ENCODE measurements at regions not wholly inside any gene's neighbourhood (a gene's known extent, or its start where the extent isn't known, plus 50 kb on each side); places are given as distances from the start of the nearest gene placed in this dataset.

DNA sequence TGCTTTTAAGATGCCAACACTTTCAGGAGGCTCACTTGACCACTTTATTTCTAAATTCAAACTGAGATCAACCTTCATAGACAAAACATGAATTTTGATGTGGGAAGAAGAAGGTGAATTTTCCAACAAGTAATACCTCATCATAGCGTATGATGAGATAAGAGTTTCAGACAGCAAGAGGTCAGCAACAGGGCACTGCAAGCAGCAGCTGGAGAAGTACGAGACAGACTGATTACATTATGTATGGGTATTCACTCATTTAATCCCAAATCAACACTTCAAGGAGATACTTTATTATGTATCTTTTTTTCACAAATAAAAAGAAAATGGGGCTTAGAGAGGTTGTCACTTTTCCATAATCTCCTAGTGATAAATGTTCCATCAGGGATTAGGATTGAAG lies 389.8 kb downstream of the TBC1D4 start:
- Histone ChIP-seq H3K27ac (ENCODE audit: low read length) (no peak overlapping the region), H3K27me3 (ENCODE audit: control insufficient read depth, insufficient read depth, low read length) (no peaks in the 10 kb centered on the region), H3K36me3 (ENCODE audit: control insufficient read depth, insufficient read depth, low read length) (no peaks in the 10 kb centered on the region), H3K4me1 (ENCODE audit: control insufficient read depth, insufficient read depth, low read length) (no peaks in the 10 kb centered on the region), H3K9me3 (replicated peaks; ENCODE audit: control insufficient read depth, low read depth, low read length) (no peaks in the 10 kb centered on the region), H3K4me3 (ENCODE audit: low read length) (no peak overlapping the region)
- WGBS (ENCODE audit: insufficient coverage): no CpG with 5 or more reads among the region's 2 CpGs
- DNase-seq: no peak

DNA sequence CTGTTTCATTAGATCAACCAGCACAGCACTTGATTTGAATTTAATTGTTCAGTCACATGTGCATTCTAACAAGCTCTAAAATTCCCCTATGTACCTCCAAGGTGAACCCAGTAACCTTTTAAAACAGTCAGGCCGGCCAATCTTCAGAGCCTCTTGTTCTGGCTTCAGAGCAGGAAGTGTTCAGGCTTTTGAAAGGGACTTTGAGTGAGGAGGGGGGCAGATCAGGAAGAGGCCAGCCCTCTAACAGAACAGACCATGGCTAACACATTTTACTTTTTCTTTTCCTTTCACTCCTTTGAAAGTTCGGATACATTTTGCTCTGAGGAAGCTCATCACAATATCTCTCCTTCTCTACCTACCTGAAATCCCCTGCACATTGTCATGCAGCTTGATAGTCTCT lies 390.3 kb downstream of the TBC1D4 start:
- DNase-seq: no peak
- Histone ChIP-seq H3K36me3 (ENCODE audit: control insufficient read depth, insufficient read depth, low read length) (no peaks in the 10 kb centered on the region), H3K27ac (ENCODE audit: low read length) (no peak overlapping the region), H3K9me3 (replicated peaks; ENCODE audit: control insufficient read depth, low read depth, low read length) (no peaks in the 10 kb centered on the region), H3K4me3 (ENCODE audit: low read length) (no peak overlapping the region), H3K4me1 (ENCODE audit: control insufficient read depth, insufficient read depth, low read length) (no peaks in the 10 kb centered on the region), H3K27me3 (ENCODE audit: control insufficient read depth, insufficient read depth, low read length) (no peaks in the 10 kb centered on the region)
- 33% methylated on average over 1 of the region's 2 CpGs for WGBS (ENCODE audit: insufficient coverage)

DNA sequence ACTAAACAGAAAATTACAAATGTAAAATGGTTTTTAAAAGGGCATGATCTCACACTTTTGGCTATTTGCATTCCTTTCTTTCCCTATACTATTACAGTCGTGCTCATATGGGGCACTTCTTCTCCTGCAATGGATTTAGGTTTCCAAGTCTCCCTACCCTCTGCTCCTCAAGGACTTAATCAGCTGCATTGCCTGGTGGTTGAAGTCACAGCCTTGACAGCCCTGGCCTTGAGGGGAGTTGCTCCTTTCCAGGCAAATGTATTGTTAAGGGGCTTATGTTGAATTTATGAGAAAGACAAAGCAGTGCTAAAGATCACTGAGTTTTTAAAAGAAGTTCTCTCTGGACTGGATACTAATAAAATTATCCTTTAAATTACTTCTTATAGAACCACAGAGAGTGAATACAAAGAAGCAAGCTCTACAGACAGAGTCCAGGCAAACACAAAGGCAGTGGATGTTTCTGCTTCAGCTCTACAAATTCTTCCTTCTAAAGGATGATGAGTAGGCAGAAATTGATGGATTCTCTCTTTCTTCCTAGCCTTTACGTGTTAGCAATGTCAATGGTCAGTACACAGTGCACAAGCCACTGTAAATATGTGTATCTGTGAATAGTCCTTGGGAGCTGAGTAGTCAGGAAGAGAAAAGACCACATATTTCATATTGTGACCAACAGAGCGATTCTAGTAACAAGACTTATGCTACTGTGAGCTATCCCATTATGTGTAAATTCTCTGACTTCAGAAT lies 390.9 kb downstream of the TBC1D4 start:
- no peak for DNase-seq
- H3K9me3 ChIP-seq (replicated peaks; ENCODE audit: control insufficient read depth, low read depth, low read length): peaks cover 4% of the 10 kb centered on the region
- H3K27ac ChIP-seq (ENCODE audit: low read length): no peak overlapping the region
- no peaks in the 10 kb centered on the region for H3K27me3 ChIP-seq (ENCODE audit: control insufficient read depth, insufficient read depth, low read length)
- H3K36me3 ChIP-seq (ENCODE audit: control insufficient read depth, insufficient read depth, low read length): no peaks in the 10 kb centered on the region
- H3K4me1 ChIP-seq (ENCODE audit: control insufficient read depth, insufficient read depth, low read length): no peaks in the 10 kb centered on the region
- no peak overlapping the region for H3K4me3 ChIP-seq (ENCODE audit: low read length)
- 83% methylated on average over 2 of the region's 3 CpGs for WGBS (ENCODE audit: insufficient coverage)

DNA sequence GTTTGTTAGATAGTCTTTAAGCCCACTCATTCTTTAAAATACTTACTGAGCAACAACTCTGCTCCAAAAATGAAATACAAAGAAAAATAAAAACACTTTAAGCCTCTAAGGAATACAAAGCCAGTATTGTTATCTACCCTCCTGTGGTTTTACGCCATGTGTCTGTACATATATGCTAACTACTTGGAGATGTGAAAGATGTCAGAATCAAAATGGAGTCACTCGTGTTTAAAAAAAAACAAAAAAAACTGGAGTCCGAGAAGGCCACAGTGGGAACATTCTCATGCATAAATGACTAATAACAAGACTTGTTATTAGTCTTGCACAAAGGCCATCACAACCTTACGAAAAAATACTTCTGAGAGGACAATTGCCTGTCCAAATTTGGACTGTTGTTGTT lies 393.1 kb downstream of the TBC1D4 start:
- no peaks in the 10 kb centered on the region for H3K4me1 ChIP-seq (ENCODE audit: control insufficient read depth, insufficient read depth, low read length)
- no peak overlapping the region for H3K27ac ChIP-seq (ENCODE audit: low read length)
- no peaks in the 10 kb centered on the region for H3K36me3 ChIP-seq (ENCODE audit: control insufficient read depth, insufficient read depth, low read length)
- peaks cover 6% of the 10 kb centered on the region for H3K9me3 ChIP-seq (replicated peaks; ENCODE audit: control insufficient read depth, low read depth, low read length)
- no peaks in the 10 kb centered on the region for H3K27me3 ChIP-seq (ENCODE audit: control insufficient read depth, insufficient read depth, low read length)
- no CpG with 5 or more reads among the region's 4 CpGs for WGBS (ENCODE audit: insufficient coverage)
- peak; percentile 25 for DNase-seq
- H3K4me3 ChIP-seq (ENCODE audit: low read length): no peak overlapping the region

DNA sequence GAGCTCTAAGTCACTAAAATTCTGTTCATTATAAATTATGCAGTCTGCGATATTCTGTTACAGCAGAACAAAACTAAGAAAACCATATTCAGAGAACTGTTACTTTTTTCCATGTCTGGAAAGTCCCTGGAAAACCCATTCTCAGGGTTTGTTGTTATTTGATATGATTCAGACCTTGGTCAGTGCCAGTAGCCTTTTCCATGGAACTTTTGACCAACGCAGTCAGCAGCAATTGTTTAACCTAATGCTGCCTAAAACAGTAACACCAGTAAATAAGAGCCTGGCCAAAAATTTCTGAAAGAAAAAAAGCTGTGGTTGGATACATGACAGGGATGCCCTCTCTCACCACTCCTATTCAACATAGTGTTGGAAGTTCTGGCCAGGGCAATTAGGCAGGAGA lies 402.7 kb downstream of the TBC1D4 start:
- no CpG with 5 or more reads among the region's 2 CpGs for WGBS (ENCODE audit: insufficient coverage)
- H3K4me1 ChIP-seq (ENCODE audit: control insufficient read depth, insufficient read depth, low read length): no peaks in the 10 kb centered on the region
- H3K27ac ChIP-seq (ENCODE audit: low read length): no peak overlapping the region
- H3K9me3 ChIP-seq (replicated peaks; ENCODE audit: control insufficient read depth, low read depth, low read length): peaks cover 2% of the 10 kb centered on the region
- H3K36me3 ChIP-seq (ENCODE audit: control insufficient read depth, insufficient read depth, low read length): no peaks in the 10 kb centered on the region
- no peak overlapping the region for H3K4me3 ChIP-seq (ENCODE audit: low read length)
- DNase-seq: peak; percentile 26
- no peaks in the 10 kb centered on the region for H3K27me3 ChIP-seq (ENCODE audit: control insufficient read depth, insufficient read depth, low read length)

DNA sequence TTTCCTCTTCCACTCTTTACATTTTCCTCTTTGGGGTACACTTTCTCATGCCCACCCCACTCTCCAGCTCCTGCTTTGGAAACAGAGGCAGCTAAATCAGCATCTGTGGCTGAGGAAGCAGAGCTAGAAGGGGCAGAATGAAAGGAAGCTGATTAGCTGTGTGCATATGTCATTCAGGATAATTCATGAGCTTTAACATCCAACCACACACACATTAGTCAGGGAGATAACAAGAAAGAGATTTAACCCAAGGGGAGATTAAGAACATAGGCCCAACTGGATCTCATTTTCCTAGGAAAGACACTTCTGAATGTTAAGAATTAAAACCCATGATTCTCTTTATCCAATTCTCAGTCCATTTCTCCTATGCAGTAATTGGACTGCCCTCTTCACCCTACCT lies 405.5 kb downstream of the TBC1D4 start:
- Histone ChIP-seq H3K9me3 (replicated peaks; ENCODE audit: control insufficient read depth, low read depth, low read length) (no peaks in the 10 kb centered on the region), H3K4me1 (ENCODE audit: control insufficient read depth, insufficient read depth, low read length) (peaks cover 3% of the 10 kb centered on the region), H3K27me3 (ENCODE audit: control insufficient read depth, insufficient read depth, low read length) (no peaks in the 10 kb centered on the region), H3K4me3 (ENCODE audit: low read length) (no peak overlapping the region), H3K36me3 (ENCODE audit: control insufficient read depth, insufficient read depth, low read length) (no peaks in the 10 kb centered on the region), H3K27ac (ENCODE audit: low read length) (no peak overlapping the region)
- no peak for DNase-seq

DNA sequence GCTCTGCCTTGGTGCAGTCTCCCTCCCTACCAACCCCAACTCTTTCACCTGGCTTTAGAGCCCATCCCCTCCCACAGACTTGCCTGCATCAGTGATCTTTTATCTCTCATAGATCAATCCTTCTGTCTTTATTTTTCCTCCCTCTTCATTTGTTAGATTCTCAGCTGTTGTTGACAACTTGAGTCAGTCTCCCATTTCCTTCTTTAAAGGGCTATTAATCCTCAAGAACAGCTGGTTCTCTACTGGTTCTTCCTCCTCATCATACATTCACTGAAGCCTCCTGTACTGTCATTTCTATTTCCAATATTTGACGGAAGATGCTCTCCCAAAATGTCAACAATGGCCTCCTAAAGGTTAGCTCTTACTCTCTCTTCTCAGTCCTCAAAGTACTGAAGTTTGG lies 408.2 kb downstream of the TBC1D4 start:
- Histone ChIP-seq H3K4me3 (ENCODE audit: low read length) (no peak overlapping the region), H3K9me3 (replicated peaks; ENCODE audit: control insufficient read depth, low read depth, low read length) (no peaks in the 10 kb centered on the region), H3K36me3 (ENCODE audit: control insufficient read depth, insufficient read depth, low read length) (no peaks in the 10 kb centered on the region), H3K4me1 (ENCODE audit: control insufficient read depth, insufficient read depth, low read length) (peaks cover 5% of the 10 kb centered on the region), H3K27me3 (ENCODE audit: control insufficient read depth, insufficient read depth, low read length) (no peaks in the 10 kb centered on the region), H3K27ac (ENCODE audit: low read length) (peak overlapping the region; percentile 62)
- 80% methylated on average over 1 of the region's 1 CpG for WGBS (ENCODE audit: insufficient coverage)
- DNase-seq: peak; percentile 65

DNA sequence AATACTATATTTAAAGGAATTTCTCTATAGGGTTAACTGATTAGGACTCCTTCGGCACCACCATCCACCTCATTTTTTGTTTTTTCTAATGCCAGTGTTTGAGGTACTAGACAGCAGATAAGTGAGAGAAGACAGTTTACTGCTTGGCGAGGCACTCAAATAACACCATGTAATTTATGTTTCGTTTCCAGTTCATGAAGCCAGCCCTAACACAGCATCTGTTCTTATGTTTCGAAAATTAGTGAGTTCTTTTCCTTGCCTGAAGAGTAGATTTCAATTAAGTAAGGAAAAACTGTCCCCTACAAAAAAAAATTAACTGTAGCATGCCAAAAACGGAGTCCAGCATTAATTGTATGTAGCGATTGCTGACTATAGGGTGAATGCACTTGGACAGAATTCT lies 409.1 kb downstream of the TBC1D4 start:
- no peaks in the 10 kb centered on the region for H3K9me3 ChIP-seq (replicated peaks; ENCODE audit: control insufficient read depth, low read depth, low read length)
- H3K27me3 ChIP-seq (ENCODE audit: control insufficient read depth, insufficient read depth, low read length): no peaks in the 10 kb centered on the region
- DNase-seq: no peak
- peak overlapping the region; percentile 39 for H3K27ac ChIP-seq (ENCODE audit: low read length)
- H3K4me3 ChIP-seq (ENCODE audit: low read length): no peak overlapping the region
- H3K36me3 ChIP-seq (ENCODE audit: control insufficient read depth, insufficient read depth, low read length): no peaks in the 10 kb centered on the region
- H3K4me1 ChIP-seq (ENCODE audit: control insufficient read depth, insufficient read depth, low read length): peaks cover 5% of the 10 kb centered on the region
- WGBS (ENCODE audit: insufficient coverage): no CpG with 5 or more reads among the region's 6 CpGs

DNA sequence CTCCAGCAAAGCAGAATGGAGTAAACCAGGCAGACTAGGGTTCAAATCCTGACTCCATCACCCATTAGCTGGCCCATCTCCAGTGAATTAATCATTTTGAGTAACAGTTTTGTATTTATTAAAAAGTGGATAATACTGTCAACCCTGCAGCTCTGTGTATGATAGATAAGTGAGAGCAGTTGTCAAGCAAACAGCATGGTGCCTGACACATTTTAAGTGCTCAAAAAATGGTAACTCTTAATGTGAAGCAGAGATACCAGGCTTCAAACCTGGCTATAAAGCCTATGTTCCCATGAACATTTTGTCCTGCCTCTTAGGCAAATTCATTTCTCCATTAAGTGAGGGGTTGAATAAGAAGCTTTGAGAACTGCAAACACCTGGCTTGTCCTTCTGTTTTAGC lies 409.6 kb downstream of the TBC1D4 start:
- no peak for DNase-seq
- Histone ChIP-seq H3K27ac (ENCODE audit: low read length) (no peak overlapping the region), H3K9me3 (replicated peaks; ENCODE audit: control insufficient read depth, low read depth, low read length) (no peaks in the 10 kb centered on the region), H3K4me3 (ENCODE audit: low read length) (no peak overlapping the region), H3K4me1 (ENCODE audit: control insufficient read depth, insufficient read depth, low read length) (peaks cover 5% of the 10 kb centered on the region), H3K27me3 (ENCODE audit: control insufficient read depth, insufficient read depth, low read length) (no peaks in the 10 kb centered on the region), H3K36me3 (ENCODE audit: control insufficient read depth, insufficient read depth, low read length) (no peaks in the 10 kb centered on the region)

DNA sequence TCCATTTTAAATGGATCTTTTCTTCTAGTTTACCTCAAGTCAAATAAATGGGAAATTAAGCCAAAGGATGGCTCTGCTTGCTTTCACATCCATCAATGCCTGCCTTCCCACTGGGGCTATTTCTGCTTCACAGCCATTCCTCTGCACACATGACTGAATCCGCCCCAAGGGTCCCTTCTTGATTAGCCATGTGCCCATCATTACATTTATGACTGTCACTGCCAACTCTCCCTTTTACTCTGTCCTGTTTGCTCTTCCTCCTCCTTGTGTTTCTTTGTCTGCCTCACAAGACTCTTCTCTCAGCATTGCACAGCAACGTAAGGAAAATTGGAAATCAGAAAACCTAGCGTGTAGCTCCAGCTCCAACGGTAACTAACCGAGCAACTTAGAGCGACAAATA lies 410.2 kb downstream of the TBC1D4 start:
- Histone ChIP-seq H3K27me3 (ENCODE audit: control insufficient read depth, insufficient read depth, low read length) (no peaks in the 10 kb centered on the region), H3K9me3 (replicated peaks; ENCODE audit: control insufficient read depth, low read depth, low read length) (no peaks in the 10 kb centered on the region), H3K4me1 (ENCODE audit: control insufficient read depth, insufficient read depth, low read length) (peaks cover 5% of the 10 kb centered on the region), H3K4me3 (ENCODE audit: low read length) (no peak overlapping the region), H3K36me3 (ENCODE audit: control insufficient read depth, insufficient read depth, low read length) (no peaks in the 10 kb centered on the region), H3K27ac (ENCODE audit: low read length) (no peak overlapping the region)
- no peak for DNase-seq
- WGBS (ENCODE audit: insufficient coverage): 60% methylated on average over 1 of the region's 6 CpGs

DNA sequence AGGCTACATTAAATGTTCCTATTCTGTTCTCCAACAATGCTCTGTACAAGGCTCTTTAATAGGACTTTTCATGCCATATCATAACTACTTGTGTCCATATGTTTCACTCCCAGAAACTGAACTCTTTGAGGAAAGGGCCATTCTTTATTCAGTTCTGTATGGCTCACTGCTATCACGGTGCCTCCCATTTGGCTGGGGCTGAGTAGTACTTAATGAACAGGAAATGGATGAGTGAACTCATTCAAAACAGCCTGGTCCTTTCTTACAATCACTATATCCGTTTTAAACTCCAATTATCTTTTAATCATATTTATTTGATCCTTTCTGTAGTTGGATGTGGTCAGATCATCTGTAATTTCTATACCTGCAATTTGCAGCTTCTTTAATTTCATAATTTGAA lies 410.6 kb downstream of the TBC1D4 start:
- Histone ChIP-seq H3K27me3 (ENCODE audit: control insufficient read depth, insufficient read depth, low read length) (no peaks in the 10 kb centered on the region), H3K4me3 (ENCODE audit: low read length) (no peak overlapping the region), H3K27ac (ENCODE audit: low read length) (no peak overlapping the region), H3K4me1 (ENCODE audit: control insufficient read depth, insufficient read depth, low read length) (peaks cover 5% of the 10 kb centered on the region), H3K9me3 (replicated peaks; ENCODE audit: control insufficient read depth, low read depth, low read length) (no peaks in the 10 kb centered on the region), H3K36me3 (ENCODE audit: control insufficient read depth, insufficient read depth, low read length) (no peaks in the 10 kb centered on the region)
- no CpG with 5 or more reads among the region's 2 CpGs for WGBS (ENCODE audit: insufficient coverage)
- DNase-seq: no peak
